Activated naive CD8-positive, alpha-beta T cell treated with anti-CD3 and anti-CD28 coated beads, Interleukin-2, amount 50 U/mL, for 16 hours (primary cell): ENCODE measurements at regions not wholly inside any gene's neighbourhood (a gene's known extent, or its start where the extent isn't known, plus 50 kb on each side); places are given as distances from the start of the nearest gene placed in this dataset.

Source experiments
- DNase-seq: peaks from one replicate; pipeline ENCODE4 v3.0.0-alpha.2; 2020; ENCODE audit warnings: low read depth, low spot score

DNA sequence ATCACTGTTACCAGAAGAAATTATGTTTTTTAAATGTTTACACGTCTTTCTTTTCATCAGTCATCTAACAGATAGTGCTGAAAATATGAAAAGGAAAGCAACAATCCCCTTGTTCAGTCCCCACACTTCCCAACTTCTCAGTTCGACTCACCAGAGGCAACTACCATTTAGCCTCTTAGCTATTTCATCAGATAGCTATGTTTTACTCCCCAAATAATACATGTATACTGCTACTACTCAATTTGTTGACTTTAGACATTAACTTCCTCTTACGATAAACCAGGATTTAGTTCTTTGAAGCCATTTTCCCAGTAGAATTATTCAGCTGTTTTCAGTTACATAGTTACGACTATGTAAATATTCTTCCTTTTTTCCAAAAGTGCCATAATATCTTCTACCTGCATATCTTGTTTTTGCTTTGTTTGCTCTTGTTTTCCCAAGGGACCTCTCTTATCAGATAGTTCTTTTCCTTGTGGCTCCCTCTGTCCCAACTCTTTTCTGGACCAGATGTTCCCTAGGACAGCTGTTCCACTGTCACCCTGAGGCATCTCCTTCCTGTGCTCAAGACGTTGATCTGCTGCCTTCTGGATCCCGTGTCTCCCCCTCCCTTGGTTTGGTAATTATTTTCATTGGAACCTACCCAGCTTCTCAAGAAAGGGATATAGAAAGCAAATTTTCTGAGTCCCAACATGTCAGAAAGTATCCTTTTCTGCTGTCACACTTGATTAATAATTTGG, 289.3 kb upstream of the TANK start:
- DNase-seq: no peak

- no peak for DNase-seq
These were observed 288.3 kb upstream of the TANK start for GRCh38 chr2:160871953-160872352.

- DNase-seq: no peak
These were observed 284.2 kb upstream of the TANK start for GRCh38 chr2:160876029-160876428.

DNA sequence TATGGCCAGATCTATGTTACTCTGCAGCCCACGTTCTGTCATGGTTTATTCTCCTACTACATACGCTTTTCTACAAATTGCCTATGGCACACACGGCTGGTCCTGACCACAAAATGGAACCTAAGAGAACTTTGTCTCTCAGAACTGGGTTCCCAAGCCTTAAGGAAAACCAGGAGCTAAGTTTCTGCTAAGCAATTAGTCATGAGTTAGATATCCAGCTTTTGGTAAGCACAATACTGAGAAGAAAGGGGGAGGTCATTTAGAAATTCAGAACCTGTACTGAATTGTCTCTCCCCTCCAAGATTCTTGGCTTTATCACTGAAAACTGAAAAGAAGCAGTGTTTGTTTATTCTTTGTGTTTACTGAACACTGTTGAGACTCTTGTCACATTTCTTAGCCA, 283.5 kb upstream of the TANK start:
- DNase-seq: no peak

DNA sequence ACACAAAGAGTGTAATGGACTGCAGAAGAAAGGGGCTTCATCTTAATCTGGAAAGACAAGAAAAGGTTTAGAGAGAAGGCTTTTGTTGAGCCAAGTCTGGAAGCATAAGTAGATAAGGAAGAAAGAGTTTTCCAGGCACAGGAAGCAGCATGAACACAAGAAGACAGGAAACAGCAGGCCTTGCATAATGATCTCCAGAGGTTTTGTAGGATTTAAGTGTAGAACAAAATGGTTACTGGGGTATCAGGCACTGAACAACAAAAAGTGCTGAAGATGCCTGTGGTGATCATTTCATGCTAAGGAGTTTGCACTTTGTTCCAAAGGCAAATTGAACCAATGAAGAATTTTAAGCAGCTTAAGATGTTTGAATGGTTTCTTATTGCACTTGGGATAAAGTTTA, 281.6 kb upstream of the TANK start:
- no peak for DNase-seq

- DNase-seq: no peak
These were observed 277.3 kb upstream of the TANK start for GRCh38 chr2:160882906-160883305.

- DNase-seq: no peak
These were observed 276.2 kb upstream of the TANK start for GRCh38 chr2:160884056-160884455.

DNA sequence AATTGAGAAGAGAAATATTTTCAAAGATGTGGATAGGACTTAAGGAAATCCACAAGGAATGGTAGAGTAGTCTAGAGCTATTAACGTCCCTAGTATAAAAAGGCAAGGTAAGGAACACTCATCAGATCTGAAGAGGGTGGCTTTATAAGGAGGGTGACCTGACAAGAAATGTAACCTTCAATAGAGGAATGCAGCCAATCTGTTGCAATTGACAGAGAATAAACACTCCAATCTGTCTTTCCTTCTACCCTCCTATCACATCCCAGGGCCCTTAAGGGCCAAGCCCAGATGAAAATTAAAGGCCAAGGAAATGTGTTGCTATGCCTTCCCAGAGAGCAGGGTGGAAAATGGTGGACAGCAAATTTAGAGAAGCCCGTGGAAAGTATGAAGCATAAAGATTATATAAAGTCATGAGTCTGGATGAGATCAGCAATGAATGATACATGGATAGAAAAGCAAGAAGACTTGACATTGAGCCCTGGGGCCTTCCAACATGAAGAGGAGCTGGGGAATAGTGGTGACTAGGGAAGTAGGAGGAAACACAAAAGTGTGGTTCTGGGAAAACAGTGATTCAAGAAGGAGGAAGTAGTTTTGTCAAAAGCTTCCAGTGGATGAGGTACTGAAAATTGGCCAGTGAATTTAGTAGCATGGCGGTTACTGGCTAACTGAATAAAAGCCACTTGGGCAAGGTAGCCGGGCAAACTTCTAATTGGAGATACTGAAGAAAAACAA, 270.6 kb upstream of the TANK start:
- no peak for DNase-seq

DNA sequence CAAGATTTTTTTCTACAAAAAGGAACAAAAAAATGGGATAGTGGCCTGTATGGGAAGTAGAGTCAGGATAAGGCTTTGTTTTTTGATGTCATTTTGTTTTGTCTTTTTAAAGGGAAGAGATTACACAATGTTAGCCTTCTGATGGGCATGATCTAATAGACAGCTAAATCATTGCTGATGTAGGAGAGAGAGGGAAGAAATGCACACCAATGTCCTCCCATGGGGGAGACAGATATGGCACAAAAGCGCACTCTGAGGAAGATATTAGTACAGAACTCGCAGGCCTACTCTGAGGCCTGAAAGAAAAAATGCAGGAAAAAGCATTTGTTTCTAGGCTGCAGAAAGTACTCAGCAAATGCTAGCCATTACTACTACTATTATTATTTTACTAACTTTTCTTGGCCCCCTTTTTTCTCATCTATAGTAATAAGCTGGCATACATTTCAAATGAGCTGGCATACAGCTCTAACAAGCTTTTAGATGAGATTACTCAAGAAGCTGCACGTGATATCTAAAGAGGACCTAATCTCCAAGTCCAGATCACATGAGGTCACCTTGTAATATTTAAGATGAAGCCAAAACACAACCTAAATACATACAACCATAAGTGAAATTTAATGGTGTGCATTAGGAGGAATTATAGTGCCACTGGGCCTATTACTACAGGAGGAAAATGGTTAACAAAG, 269.4 kb upstream of the TANK start:
- DNase-seq: no peak

DNA sequence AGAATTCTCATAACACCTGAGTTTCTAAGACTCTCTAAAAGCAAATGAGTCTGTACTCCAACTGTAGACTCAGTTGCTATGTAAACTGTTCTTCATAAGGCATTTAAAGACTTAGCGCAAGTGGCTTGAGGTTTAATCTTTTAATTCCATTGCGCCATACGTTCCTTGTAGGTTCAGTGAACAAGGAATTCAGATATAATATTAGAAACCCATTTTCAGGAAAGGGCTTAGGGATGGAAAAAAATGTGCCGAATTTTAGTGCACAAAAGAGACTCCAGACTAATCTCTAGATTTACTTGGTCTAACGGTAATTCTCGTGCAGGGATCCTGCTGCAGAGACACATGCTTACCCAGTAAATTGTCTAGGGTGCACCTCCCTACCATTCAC, 268.9 kb upstream of the TANK start:
- no peak for DNase-seq

DNA sequence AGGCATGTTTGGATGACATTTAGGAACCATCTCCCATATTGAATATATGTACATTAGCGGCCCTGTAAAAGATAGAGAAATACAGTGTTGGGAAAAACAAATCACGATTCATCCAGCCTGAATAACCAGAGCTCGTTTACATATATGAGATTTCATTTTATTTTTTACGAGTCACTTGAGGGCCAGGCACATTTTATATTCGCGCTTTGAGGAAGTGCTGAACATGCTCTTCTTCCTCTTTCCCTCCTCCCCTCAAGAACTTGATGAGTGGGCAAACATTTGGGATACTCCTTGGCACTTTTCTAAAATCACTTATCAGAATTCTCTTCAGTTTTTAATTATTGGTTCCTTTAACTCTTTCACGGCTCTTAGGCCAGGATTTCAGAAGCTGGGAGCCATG, 268.0 kb upstream of the TANK start:
- no peak for DNase-seq

- DNase-seq: no peak
These were observed 266.6 kb upstream of the TANK start for GRCh38 chr2:160893581-160893980.

GRCh38 chr2:160898581-160899307, 261.5 kb upstream of the TANK start:
- DNase-seq: no peak

DNA sequence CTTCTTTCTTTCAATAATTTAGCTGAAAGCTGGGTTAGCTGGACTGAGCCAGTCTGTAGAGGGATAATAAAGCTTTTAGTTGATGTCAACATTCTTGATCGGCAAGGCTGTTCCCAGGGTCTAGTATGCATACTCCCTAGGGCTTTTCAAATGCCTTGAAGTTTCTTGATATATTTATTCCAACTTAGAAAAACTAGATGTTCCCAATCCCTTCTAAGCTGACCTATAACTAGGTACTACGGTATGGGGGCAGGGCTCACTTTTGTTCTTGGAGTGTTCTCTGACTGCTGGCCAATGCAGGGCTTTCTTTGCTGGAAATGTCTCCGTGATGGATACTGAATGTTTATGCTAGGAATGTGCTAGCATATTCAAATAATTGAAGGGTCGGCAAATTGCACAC, 258.6 kb upstream of the TANK start:
- no peak for DNase-seq

DNA sequence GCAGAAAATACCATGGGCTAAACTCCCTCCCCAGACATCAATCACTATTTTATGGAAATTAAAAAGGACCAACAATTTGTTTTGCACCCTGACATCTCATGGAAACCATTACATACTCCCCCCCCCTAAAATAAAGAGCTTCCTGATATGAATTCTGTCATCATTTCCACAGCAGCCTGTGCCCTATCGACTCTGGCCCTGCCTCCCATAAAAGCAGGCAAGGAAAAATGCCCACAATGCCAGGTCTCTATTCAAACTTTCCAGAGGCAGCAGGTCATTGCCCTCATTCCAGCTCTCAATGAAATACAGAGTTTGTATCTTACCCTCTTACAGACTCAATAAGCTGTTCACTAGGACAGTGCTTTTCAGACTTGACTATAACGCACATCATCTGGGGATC, 254.4 kb upstream of the TANK start:
- DNase-seq: no peak

GRCh38 chr2:160906878-160907277, 253.3 kb upstream of the TANK start:
- no peak for DNase-seq

- no peak for DNase-seq
These were observed 252.5 kb upstream of the TANK start for GRCh38 chr2:160907738-160908137.

DNA sequence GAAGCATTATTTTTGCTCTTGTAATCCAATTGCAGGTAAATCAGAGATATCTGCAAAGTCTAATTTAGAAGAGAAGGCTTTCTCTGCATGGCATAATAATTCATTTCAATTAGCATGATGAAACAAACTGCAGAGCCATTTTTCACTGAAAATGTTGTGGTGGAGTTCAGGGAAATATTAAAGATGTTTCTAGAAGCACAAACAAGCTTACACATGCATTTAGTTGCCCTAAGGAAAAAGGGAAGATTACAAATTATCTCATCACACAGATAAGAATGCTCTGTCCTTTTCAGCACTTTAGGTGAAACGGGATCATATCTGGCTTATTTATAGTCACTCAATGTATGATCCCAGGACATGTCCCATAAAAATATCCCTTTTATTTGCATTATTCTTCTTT, 252.1 kb upstream of the TANK start:
- no peak for DNase-seq

- no peak for DNase-seq
These were observed 250.4 kb upstream of the TANK start for GRCh38 chr2:160909781-160910242.

DNA sequence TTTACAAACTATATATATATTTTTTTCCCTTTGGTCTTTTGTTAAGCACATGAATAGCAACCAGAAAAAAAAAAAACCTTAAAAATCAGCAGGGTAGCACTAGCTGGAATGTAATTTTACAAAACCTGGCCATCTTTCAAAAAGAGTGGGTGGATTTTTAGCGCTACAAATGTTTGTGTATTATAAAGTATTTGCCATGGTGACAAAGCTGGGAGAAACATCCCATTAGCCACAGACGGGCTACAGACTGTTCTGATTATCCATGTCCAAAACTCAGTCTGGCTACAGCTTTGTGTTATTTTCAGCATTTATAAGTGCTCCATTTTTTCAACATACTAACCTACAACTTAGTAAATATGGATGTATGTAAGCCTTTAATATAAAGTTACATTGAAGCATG, 249.5 kb upstream of the TANK start:
- DNase-seq: no peak

DNA sequence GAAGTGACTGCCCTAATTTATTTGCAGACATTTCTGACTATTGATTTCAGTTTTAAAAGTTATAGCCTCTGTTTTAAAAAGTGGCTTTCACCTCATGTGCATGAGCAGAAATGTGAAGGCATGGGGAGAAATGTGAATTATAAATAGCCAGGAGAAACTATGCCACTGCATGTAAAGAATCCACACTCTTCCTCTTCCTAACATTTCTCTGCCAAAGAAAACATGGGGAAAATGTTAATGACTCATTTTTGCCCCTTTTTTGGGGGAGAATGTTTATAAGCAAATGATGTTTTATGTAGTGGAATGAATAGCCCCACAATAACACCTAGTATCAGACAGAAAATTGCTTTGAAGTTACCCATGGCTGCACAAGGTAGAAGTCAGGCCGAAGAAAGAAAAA, 249.0 kb upstream of the TANK start:
- DNase-seq: no peak

DNA sequence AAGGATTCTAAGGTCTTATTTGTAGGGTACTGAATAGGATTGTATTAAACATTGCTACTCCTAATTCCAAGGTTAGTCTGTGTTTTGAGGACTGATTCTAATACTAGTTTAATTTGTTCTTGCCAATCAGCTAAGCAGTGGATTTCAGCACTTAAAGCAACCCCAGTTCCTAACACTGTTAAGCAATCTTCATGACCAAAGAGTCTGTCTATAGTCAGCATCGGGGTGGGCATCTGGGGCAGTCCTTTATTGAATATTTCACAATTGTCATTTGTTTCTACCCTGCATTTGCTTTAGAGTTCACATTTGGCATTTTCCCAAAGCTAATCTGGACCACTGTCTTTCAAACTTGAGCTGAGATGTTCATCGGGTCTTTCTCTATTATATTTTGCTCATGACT, 248.0 kb upstream of the TANK start:
- DNase-seq: no peak
